Stimulated activated CD4-positive, alpha-beta T cell treated with anti-CD3 and anti-CD28 coated beads, TNF-alpha, amount 100 ng/mL, for 1 hour (primary cell): ENCODE measurements at regions not wholly inside any gene's neighbourhood (a gene's known extent, or its start where the extent isn't known, plus 50 kb on each side); places are given as distances from the start of the nearest gene placed in this dataset.

Experiments used
- DNase-seq, 3 donors: peaks; one replicate each; pipeline ENCODE4 v3.0.0-alpha.2; 2020; ENCODE audit warnings: low read depth in 3 of 3, low spot score in 1 of 3

- DNase-seq, result no peak
These were observed 151.1 kb downstream of the DMRT2 start for GRCh38 chr9:1201262-1201661.

GRCh38 chr9:1201901-1202300 is 151.7 kb downstream of the DMRT2 start:
- no peak for DNase-seq

- DNase-seq, result no peak
These were observed 152.5 kb downstream of the DMRT2 start for GRCh38 chr9:1202512-1203280.

- DNase-seq, result no peak
These were observed 157.5 kb downstream of the DMRT2 start for GRCh38 chr9:1207686-1208085.

- no peak for DNase-seq
These were observed 158.0 kb downstream of the DMRT2 start for GRCh38 chr9:1208157-1208556.

- DNase-seq, result no peak
These were observed 160.8 kb downstream of the DMRT2 start for GRCh38 chr9:1210954-1211353.

- no peak for DNase-seq
These were observed 166.4 kb downstream of the DMRT2 start for GRCh38 chr9:1216532-1216931.

GRCh38 chr9:1217076-1217475 is 166.9 kb downstream of the DMRT2 start:
- no peak for DNase-seq

- no peak for DNase-seq
These were observed 169.1 kb downstream of the DMRT2 start for GRCh38 chr9:1219284-1219683.

GRCh38 chr9:1221298-1221697 is 171.1 kb downstream of the DMRT2 start:
- DNase-seq, result no peak

- no peak for DNase-seq
These were observed 172.4 kb downstream of the DMRT2 start for GRCh38 chr9:1222511-1222910.

- no peak for DNase-seq
These were observed 182.1 kb downstream of the DMRT2 start for GRCh38 chr9:1231998-1232919.

GRCh38 chr9:1233568-1233967 is 183.4 kb downstream of the DMRT2 start:
- DNase-seq, result no peak

GRCh38 chr9:1235650-1236049 is 185.5 kb downstream of the DMRT2 start:
- DNase-seq, result no peak

- DNase-seq, result no peak
These were observed 185.9 kb downstream of the DMRT2 start for GRCh38 chr9:1236061-1236460.

GRCh38 chr9:1238407-1238806 is 188.2 kb downstream of the DMRT2 start:
- DNase-seq, result no peak

- DNase-seq, result no peak
These were observed 198.6 kb downstream of the DMRT2 start for GRCh38 chr9:1248743-1249142.

- no peak for DNase-seq
These were observed 203.2 kb downstream of the DMRT2 start for GRCh38 chr9:1253064-1253979.

GRCh38 chr9:1254071-1254470 is 203.9 kb downstream of the DMRT2 start:
- no peak for DNase-seq

- DNase-seq, result no peak
These were observed 206.0 kb downstream of the DMRT2 start for GRCh38 chr9:1256178-1256577.

GRCh38 chr9:1261266-1261665 is 211.1 kb downstream of the DMRT2 start:
- DNase-seq, result no peak
